ENCODE measurements at regions not wholly inside any gene's neighbourhood (a gene's known extent, or its start where the extent isn't known, plus 50 kb on each side); places are given as distances from the start of the nearest gene placed in this dataset.

- POLR2A ChIA-PET = no interaction called here
- CTCF ChIA-PET = no interaction called here
- TF ChIP-seq LEF1 (IDR thresholded peaks at IDR 0.05; ENCODE audit: borderline replicate concordance) (no peak), ARNT (IDR thresholded peaks at IDR 0.05) (no peak), BHLHE40 (IDR thresholded peaks at IDR 0.05; ENCODE audit: borderline replicate concordance) (no peak), NFRKB (IDR thresholded peaks at IDR 0.05) (no peak)
- DNase-seq (ENCODE audit: extremely low spot score) = no peak
Measured at GRCh38 chr9:116002181-116002580, 151.4 kb upstream of the PAPPA start.

GRCh38 chr9:116002624-116003023, 151.0 kb upstream of the PAPPA start:
- DNase-seq (ENCODE audit: extremely low spot score) = no peak
- ChIA-PET POLR2A (no interaction called here), CTCF (no interaction called here)
- no peak for TF ChIP-seq FOXM1 (IDR thresholded peaks at IDR 0.05; ENCODE audit: borderline replicate concordance)
- TF ChIP-seq ELF4 (IDR thresholded peaks at IDR 0.05) = no peak
- TF ChIP-seq CTBP1 (IDR thresholded peaks at IDR 0.05; ENCODE audit: borderline replicate concordance) = no peak
- TF ChIP-seq ZNF384 (IDR thresholded peaks at IDR 0.05) = no peak
- no peak for TF ChIP-seq LEF1 (IDR thresholded peaks at IDR 0.05; ENCODE audit: borderline replicate concordance)
- no peak for TF ChIP-seq NFRKB (IDR thresholded peaks at IDR 0.05)
- TF ChIP-seq TARDBP (IDR thresholded peaks at IDR 0.05) = no peak
- TF ChIP-seq PKNOX1 (IDR thresholded peaks at IDR 0.05) = no peak
- no peak for TF ChIP-seq ARNT (IDR thresholded peaks at IDR 0.05)
- no peak for TF ChIP-seq BHLHE40 (IDR thresholded peaks at IDR 0.05; ENCODE audit: borderline replicate concordance)
- no peak for TF ChIP-seq SP1 (IDR thresholded peaks at IDR 0.05)
- no peak for TF ChIP-seq HDGF (IDR thresholded peaks at IDR 0.05; ENCODE audit: borderline replicate concordance)
- TF ChIP-seq FOXA1 (IDR thresholded peaks at IDR 0.05) = no peak
- no peak for TF ChIP-seq L3MBTL2 (conservative IDR thresholded peaks at IDR 0.05)

GRCh38 chr9:116003397-116003796, 150.2 kb upstream of the PAPPA start:
- no peak for DNase-seq (ENCODE audit: extremely low spot score)
- ChIA-PET POLR2A (no interaction called here), CTCF (no interaction called here)
- no peak for TF ChIP-seq BHLHE40 (IDR thresholded peaks at IDR 0.05; ENCODE audit: borderline replicate concordance)
- no peak for TF ChIP-seq ELF4 (IDR thresholded peaks at IDR 0.05)
- no peak for TF ChIP-seq SP1 (IDR thresholded peaks at IDR 0.05)
- no peak for TF ChIP-seq FOXM1 (IDR thresholded peaks at IDR 0.05; ENCODE audit: borderline replicate concordance)
- no peak for TF ChIP-seq TARDBP (IDR thresholded peaks at IDR 0.05)
- TF ChIP-seq ZNF384 (IDR thresholded peaks at IDR 0.05) = no peak
- no peak for TF ChIP-seq NFRKB (IDR thresholded peaks at IDR 0.05)
- no peak for TF ChIP-seq HDGF (IDR thresholded peaks at IDR 0.05; ENCODE audit: borderline replicate concordance)
- TF ChIP-seq SUZ12 (IDR thresholded peaks at IDR 0.05) = no peak
- TF ChIP-seq PKNOX1 (IDR thresholded peaks at IDR 0.05) = no peak
- TF ChIP-seq FOXA1 (IDR thresholded peaks at IDR 0.05) = no peak
- TF ChIP-seq LEF1 (IDR thresholded peaks at IDR 0.05; ENCODE audit: borderline replicate concordance) = no peak
- no peak for TF ChIP-seq FOXK2 (IDR thresholded peaks at IDR 0.05)
- no peak for TF ChIP-seq L3MBTL2 (conservative IDR thresholded peaks at IDR 0.05)
- no peak for TF ChIP-seq ARNT (IDR thresholded peaks at IDR 0.05)
- no peak for TF ChIP-seq CTBP1 (IDR thresholded peaks at IDR 0.05; ENCODE audit: borderline replicate concordance)

- no peak for DNase-seq (ENCODE audit: extremely low spot score)
- ChIA-PET POLR2A (no interaction called here), CTCF (no interaction called here)
- TF ChIP-seq FOXM1 (IDR thresholded peaks at IDR 0.05; ENCODE audit: borderline replicate concordance) = no peak
- no peak for TF ChIP-seq LEF1 (IDR thresholded peaks at IDR 0.05; ENCODE audit: borderline replicate concordance)
- TF ChIP-seq ZNF384 (IDR thresholded peaks at IDR 0.05) = no peak
- no peak for TF ChIP-seq NFRKB (IDR thresholded peaks at IDR 0.05)
- TF ChIP-seq BHLHE40 (IDR thresholded peaks at IDR 0.05; ENCODE audit: borderline replicate concordance) = no peak
- no peak for TF ChIP-seq CTBP1 (IDR thresholded peaks at IDR 0.05; ENCODE audit: borderline replicate concordance)
- TF ChIP-seq TARDBP (IDR thresholded peaks at IDR 0.05) = no peak
- no peak for TF ChIP-seq FOXA1 (IDR thresholded peaks at IDR 0.05)
- TF ChIP-seq L3MBTL2 (conservative IDR thresholded peaks at IDR 0.05) = no peak
- no peak for TF ChIP-seq SP1 (IDR thresholded peaks at IDR 0.05)
- no peak for TF ChIP-seq ELF4 (IDR thresholded peaks at IDR 0.05)
- no peak for TF ChIP-seq ARNT (IDR thresholded peaks at IDR 0.05)
- TF ChIP-seq HDGF (IDR thresholded peaks at IDR 0.05; ENCODE audit: borderline replicate concordance) = no peak
- TF ChIP-seq FOXK2 (IDR thresholded peaks at IDR 0.05) = no peak
- TF ChIP-seq PKNOX1 (IDR thresholded peaks at IDR 0.05) = no peak
- TF ChIP-seq SUZ12 (IDR thresholded peaks at IDR 0.05) = no peak
Measured at GRCh38 chr9:116005205-116005604, 148.4 kb upstream of the PAPPA start.

GRCh38 chr9:116007824-116008223, 145.8 kb upstream of the PAPPA start:
- TF ChIP-seq SUZ12 (IDR thresholded peaks at IDR 0.05) (no peak), ZNF384 (IDR thresholded peaks at IDR 0.05) (no peak), HDGF (IDR thresholded peaks at IDR 0.05; ENCODE audit: borderline replicate concordance) (no peak), FOXK2 (IDR thresholded peaks at IDR 0.05) (no peak), SP1 (IDR thresholded peaks at IDR 0.05) (no peak), CTBP1 (IDR thresholded peaks at IDR 0.05; ENCODE audit: borderline replicate concordance) (no peak), NFRKB (IDR thresholded peaks at IDR 0.05) (no peak), FOXM1 (IDR thresholded peaks at IDR 0.05; ENCODE audit: borderline replicate concordance) (no peak), ARNT (IDR thresholded peaks at IDR 0.05) (no peak), FOXA1 (IDR thresholded peaks at IDR 0.05) (no peak), TARDBP (IDR thresholded peaks at IDR 0.05) (no peak), LEF1 (IDR thresholded peaks at IDR 0.05; ENCODE audit: borderline replicate concordance) (no peak), ELF4 (IDR thresholded peaks at IDR 0.05) (no peak), PKNOX1 (IDR thresholded peaks at IDR 0.05) (no peak)
- DNase-seq (ENCODE audit: extremely low spot score) = no peak
- ChIA-PET POLR2A (no interaction called here), CTCF (no interaction called here)

- TF ChIP-seq FOXM1 (IDR thresholded peaks at IDR 0.05; ENCODE audit: borderline replicate concordance) = no peak
- no peak for TF ChIP-seq TARDBP (IDR thresholded peaks at IDR 0.05)
- TF ChIP-seq FOXA1 (IDR thresholded peaks at IDR 0.05) = no peak
- TF ChIP-seq PKNOX1 (IDR thresholded peaks at IDR 0.05) = no peak
- no peak for TF ChIP-seq ARNT (IDR thresholded peaks at IDR 0.05)
- no peak for TF ChIP-seq HDGF (IDR thresholded peaks at IDR 0.05; ENCODE audit: borderline replicate concordance)
- no peak for TF ChIP-seq LEF1 (IDR thresholded peaks at IDR 0.05; ENCODE audit: borderline replicate concordance)
- no peak for TF ChIP-seq CTBP1 (IDR thresholded peaks at IDR 0.05; ENCODE audit: borderline replicate concordance)
- no peak for TF ChIP-seq BHLHE40 (IDR thresholded peaks at IDR 0.05; ENCODE audit: borderline replicate concordance)
- no peak for TF ChIP-seq NFRKB (IDR thresholded peaks at IDR 0.05)
- TF ChIP-seq SUZ12 (IDR thresholded peaks at IDR 0.05) = no peak
- no peak for TF ChIP-seq FOXK2 (IDR thresholded peaks at IDR 0.05)
- no peak for TF ChIP-seq ELF4 (IDR thresholded peaks at IDR 0.05)
- TF ChIP-seq L3MBTL2 (conservative IDR thresholded peaks at IDR 0.05) = no peak
- no peak for TF ChIP-seq SP1 (IDR thresholded peaks at IDR 0.05)
- no peak for TF ChIP-seq ZNF384 (IDR thresholded peaks at IDR 0.05)
- CTCF ChIA-PET = no interaction called here
- POLR2A ChIA-PET = no interaction called here
- no peak for DNase-seq (ENCODE audit: extremely low spot score)
Measured at GRCh38 chr9:116008278-116008677, 145.3 kb upstream of the PAPPA start.

Data from HEK293T (cell line).